ENCODE measurements at regions not wholly inside any gene's neighbourhood (a gene's known extent, or its start where the extent isn't known, plus 50 kb on each side); places are given as distances from the start of the nearest gene placed in this dataset.

GRCh38 chr22:49036513-49036912 is 791.2 kb downstream of the BRD1 start:
- TF ChIP-seq CTCF (IDR thresholded peaks at IDR 0.05): no peak
- no peak for TF ChIP-seq ZFX (IDR thresholded peaks at IDR 0.05; ENCODE audit: borderline replicate concordance)
